Progenitor cell of endocrine pancreas (in vitro differentiated cells): ENCODE measurements at regions not wholly inside any gene's neighbourhood (a gene's known extent, or its start where the extent isn't known, plus 50 kb on each side); places are given as distances from the start of the nearest gene placed in this dataset.

ENCODE experiments used
- DNase-seq: peaks from one replicate; pipeline ENCODE4 v3.0.0; 2021; ENCODE audit warnings: low spot score; ENCODE audit not compliant: unreplicated experiment
- H3K27ac Mint-ChIP-seq: 2 replicates; pipeline ENCODE4 v1.8.0; 2021; ENCODE audit warnings: mild to moderate bottlenecking, moderate library complexity, mixed read lengths
- H3K27me3 Mint-ChIP-seq: 2 replicates; pipeline ENCODE4 v1.8.0; 2021; ENCODE audit warnings: mixed read lengths
- H3K36me3 Mint-ChIP-seq: 2 replicates; pipeline ENCODE4 v1.8.0; 2022; ENCODE audit warnings: mixed read lengths; ENCODE audit not compliant: insufficient read depth
- H3K4me1 Mint-ChIP-seq: 2 replicates; pipeline ENCODE4 v1.8.0; 2021; ENCODE audit warnings: low read depth, mixed read lengths
- H3K4me3 Mint-ChIP-seq: 2 replicates; pipeline ENCODE4 v1.8.0; 2021; ENCODE audit warnings: low read depth, mild to moderate bottlenecking, moderate library complexity, mixed read lengths
- H3K9me3 Mint-ChIP-seq: 2 replicates; pipeline ENCODE4 v1.8.0; 2021; ENCODE audit warnings: low read depth, mixed read lengths
- CTCF ChIP-seq: fragments of 200-600 bp; sonication (generic); IDR thresholded peaks from one replicate; pipeline ENCODE4 v1.5.0; 2021; ENCODE audit warnings: antibody characterized with exemption, mild to moderate bottlenecking; ENCODE audit not compliant: unreplicated experiment

DNA sequence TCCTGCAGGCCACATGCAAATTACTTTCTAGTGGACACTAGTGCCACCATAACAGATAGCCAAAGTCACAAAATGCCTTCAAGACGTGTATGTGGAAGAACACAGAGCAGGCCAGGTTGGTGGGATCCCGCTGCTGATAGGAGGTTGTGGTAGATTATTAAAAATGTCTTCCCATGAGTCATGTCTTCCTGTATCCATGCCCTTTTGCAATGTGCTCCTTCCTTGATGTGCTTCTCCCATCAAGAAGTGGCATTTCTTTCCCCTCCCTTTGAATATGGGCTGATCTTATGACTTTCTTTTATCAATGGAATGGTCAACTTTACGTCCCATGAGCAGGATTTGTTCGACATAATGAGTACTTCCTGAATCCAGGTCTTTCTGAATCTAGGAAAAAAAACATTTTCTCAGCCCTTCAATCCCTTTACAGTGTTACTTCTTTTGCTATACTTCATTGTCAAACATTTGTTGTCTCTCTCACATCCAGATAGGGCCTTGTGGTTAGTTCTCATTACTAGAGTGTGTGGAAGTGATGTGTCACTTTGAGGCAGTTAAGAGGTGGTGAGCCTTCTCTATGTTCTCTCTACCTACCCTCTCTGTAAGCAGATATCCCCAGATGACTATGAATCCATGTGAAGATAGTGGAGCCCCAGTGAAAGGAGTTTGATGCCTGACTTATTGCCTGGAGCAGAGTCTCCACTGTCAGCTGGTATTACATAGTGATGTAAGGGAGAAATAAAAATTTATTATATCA is 519.2 kb upstream of the DIPK2B start:
- Mint-ChIP-seq H3K9me3 (peaks cover 16% of the 10 kb centered on the region), H3K4me3 (no peak overlapping the region), H3K27me3 (no peaks in the 10 kb centered on the region), H3K4me1 (no peaks in the 10 kb centered on the region), H3K27ac (no peak overlapping the region), H3K36me3 (no peaks in the 10 kb centered on the region)
- TF ChIP-seq CTCF: no peak
- DNase-seq: no peak

DNA sequence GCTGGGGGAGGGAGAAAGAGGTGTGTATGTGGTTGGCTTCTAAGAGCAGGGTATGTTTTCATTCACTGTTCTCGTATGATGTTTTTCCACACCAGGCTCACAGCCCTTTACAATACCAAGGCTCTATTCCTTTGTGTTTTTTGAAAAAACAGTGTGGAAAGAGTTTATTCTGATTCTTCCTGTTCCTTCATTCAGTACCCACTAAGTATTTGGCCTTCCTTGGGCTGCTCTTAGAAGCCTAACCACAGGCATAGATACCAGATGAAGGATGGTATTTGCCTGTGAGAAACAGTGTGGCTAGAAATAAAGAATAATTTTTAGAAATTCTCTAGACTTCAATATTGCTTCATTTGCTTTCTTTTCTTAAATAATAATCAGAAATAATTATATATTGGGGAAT is 518.0 kb upstream of the DIPK2B start:
- Mint-ChIP-seq H3K4me1 (no peaks in the 10 kb centered on the region), H3K27ac (no peak overlapping the region), H3K27me3 (no peaks in the 10 kb centered on the region), H3K36me3 (no peaks in the 10 kb centered on the region), H3K9me3 (peaks cover 16% of the 10 kb centered on the region), H3K4me3 (no peak overlapping the region)
- TF ChIP-seq CTCF: no peak
- no peak for DNase-seq

GRCh38 chrX:45716750-45717149 is 516.1 kb upstream of the DIPK2B start:
- no peaks in the 10 kb centered on the region for H3K4me1 Mint-ChIP-seq
- peaks cover 16% of the 10 kb centered on the region for H3K9me3 Mint-ChIP-seq
- no peaks in the 10 kb centered on the region for H3K27me3 Mint-ChIP-seq
- H3K27ac Mint-ChIP-seq: no peak overlapping the region
- no peaks in the 10 kb centered on the region for H3K36me3 Mint-ChIP-seq
- no peak for TF ChIP-seq CTCF
- DNase-seq: no peak
- H3K4me3 Mint-ChIP-seq: no peak overlapping the region

GRCh38 chrX:45715748-45716147 is 515.1 kb upstream of the DIPK2B start:
- Mint-ChIP-seq H3K4me3 (no peak overlapping the region), H3K36me3 (no peaks in the 10 kb centered on the region), H3K4me1 (no peaks in the 10 kb centered on the region), H3K27me3 (no peaks in the 10 kb centered on the region), H3K27ac (no peak overlapping the region), H3K9me3 (peaks cover 20% of the 10 kb centered on the region)
- no peak for DNase-seq
- TF ChIP-seq CTCF: no peak

DNA sequence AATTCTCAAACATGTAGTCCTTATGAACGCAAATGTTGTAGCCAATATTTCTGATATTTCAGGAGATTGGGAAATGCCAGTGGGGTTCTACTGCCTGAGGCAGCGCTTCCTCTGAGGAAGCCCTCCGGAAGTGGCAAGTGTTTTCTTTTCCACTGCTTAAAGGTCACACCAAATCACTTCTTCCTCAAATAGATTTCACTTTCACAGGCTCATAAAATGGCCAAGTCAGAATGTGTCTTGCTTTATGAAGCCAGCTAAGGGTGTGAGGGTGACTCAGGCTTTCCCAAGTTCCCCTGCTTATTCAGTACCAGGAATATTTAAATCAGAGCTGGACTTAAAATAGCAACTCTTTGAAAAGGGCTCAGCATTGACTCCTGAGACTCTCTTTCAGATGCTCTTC is 514.2 kb upstream of the DIPK2B start:
- DNase-seq: no peak
- Mint-ChIP-seq H3K4me1 (no peaks in the 10 kb centered on the region), H3K27me3 (no peaks in the 10 kb centered on the region), H3K4me3 (no peak overlapping the region), H3K9me3 (peaks cover 16% of the 10 kb centered on the region), H3K36me3 (no peaks in the 10 kb centered on the region), H3K27ac (no peak overlapping the region)
- no peak for TF ChIP-seq CTCF
